ENCODE measurements at regions not wholly inside any gene's neighbourhood (a gene's known extent, or its start where the extent isn't known, plus 50 kb on each side); places are given as distances from the start of the nearest gene placed in this dataset.

DNA sequence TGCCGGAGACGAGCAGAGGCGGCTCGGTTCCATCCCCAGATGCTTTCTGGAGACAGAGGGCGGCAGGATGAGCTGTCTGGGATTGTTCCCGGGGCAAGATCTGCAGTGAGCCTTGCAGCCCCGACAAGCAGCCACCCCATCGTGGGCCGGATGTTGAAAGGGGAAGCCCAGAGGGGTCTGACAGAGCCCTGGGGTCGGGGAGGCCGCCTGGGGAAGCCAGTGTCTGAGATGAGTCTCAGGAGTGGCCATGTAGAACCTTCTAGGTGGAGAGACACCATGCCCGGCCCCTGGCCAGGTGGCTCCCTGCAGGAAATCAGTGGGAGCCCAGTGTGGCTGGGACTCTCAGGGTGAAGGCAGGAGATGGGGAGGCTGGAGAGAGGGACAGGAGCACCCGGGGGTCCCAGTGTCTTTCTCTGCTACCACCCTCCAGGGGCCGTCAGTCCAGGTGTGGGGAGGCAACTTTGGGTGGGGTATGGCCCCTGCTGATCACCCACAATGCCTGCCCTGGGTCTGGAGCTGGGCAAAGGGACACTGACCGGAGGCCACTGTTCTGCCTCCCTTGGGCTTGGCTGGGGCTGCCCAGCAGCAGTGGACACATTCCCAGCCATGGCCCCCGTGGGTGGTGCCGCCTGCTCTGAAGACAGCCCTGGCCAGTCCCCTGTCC, 128.3 kb upstream of the HS6ST1 start:
- no peak overlapping the region for H3K4me3 ChIP-seq (ENCODE audit: low read depth, low read length)
- no peaks in the 10 kb centered on the region for H3K36me3 ChIP-seq
- H3K4me1 ChIP-seq, result peaks cover 19% of the 10 kb centered on the region
- no peaks in the 10 kb centered on the region for H3K27me3 ChIP-seq
- no peak for DNase-seq
- TF ChIP-seq, protein P1, sequence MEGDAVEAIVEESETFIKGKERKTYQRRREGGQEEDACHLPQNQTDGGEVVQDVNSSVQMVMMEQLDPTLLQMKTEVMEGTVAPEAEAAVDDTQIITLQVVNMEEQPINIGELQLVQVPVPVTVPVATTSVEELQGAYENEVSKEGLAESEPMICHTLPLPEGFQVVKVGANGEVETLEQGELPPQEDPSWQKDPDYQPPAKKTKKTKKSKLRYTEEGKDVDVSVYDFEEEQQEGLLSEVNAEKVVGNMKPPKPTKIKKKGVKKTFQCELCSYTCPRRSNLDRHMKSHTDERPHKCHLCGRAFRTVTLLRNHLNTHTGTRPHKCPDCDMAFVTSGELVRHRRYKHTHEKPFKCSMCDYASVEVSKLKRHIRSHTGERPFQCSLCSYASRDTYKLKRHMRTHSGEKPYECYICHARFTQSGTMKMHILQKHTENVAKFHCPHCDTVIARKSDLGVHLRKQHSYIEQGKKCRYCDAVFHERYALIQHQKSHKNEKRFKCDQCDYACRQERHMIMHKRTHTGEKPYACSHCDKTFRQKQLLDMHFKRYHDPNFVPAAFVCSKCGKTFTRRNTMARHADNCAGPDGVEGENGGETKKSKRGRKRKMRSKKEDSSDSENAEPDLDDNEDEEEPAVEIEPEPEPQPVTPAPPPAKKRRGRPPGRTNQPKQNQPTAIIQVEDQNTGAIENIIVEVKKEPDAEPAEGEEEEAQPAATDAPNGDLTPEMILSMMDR (IDR thresholded peaks at IDR 0.05; ENCODE audit: low read depth, low read length), result no peak
- H3K9me3 ChIP-seq, result no peaks in the 10 kb centered on the region

DNA sequence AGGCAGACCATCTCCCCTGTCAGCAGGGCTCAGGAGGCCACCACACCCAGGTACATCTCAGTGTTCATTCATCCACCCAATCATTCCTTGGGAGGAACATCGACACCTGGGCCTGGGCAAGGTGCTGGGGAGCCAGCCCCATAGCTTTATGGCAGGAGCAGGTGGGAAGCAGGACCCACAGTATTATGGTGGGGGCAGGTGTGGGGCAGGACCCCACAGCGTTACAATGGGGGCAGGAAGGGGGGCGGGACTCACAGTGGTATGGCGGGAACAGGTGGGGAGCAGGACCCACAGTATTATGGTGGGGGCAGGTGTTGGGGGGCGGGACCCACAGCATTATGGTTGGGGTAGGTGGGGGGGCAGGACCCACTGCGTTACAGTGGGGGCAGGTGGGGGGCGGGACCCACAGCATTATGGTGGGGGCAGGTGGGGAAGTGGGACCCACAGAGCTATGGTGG, 128.9 kb upstream of the HS6ST1 start:
- Histone ChIP-seq H3K4me1 (peaks cover 19% of the 10 kb centered on the region), H3K36me3 (no peaks in the 10 kb centered on the region), H3K4me3 (ENCODE audit: low read depth, low read length) (no peak overlapping the region), H3K27me3 (no peaks in the 10 kb centered on the region), H3K9me3 (no peaks in the 10 kb centered on the region)
- DNase-seq, result no peak
- TF ChIP-seq, protein P1 (IDR thresholded peaks at IDR 0.05; ENCODE audit: low read depth, low read length), result no peak

DNA sequence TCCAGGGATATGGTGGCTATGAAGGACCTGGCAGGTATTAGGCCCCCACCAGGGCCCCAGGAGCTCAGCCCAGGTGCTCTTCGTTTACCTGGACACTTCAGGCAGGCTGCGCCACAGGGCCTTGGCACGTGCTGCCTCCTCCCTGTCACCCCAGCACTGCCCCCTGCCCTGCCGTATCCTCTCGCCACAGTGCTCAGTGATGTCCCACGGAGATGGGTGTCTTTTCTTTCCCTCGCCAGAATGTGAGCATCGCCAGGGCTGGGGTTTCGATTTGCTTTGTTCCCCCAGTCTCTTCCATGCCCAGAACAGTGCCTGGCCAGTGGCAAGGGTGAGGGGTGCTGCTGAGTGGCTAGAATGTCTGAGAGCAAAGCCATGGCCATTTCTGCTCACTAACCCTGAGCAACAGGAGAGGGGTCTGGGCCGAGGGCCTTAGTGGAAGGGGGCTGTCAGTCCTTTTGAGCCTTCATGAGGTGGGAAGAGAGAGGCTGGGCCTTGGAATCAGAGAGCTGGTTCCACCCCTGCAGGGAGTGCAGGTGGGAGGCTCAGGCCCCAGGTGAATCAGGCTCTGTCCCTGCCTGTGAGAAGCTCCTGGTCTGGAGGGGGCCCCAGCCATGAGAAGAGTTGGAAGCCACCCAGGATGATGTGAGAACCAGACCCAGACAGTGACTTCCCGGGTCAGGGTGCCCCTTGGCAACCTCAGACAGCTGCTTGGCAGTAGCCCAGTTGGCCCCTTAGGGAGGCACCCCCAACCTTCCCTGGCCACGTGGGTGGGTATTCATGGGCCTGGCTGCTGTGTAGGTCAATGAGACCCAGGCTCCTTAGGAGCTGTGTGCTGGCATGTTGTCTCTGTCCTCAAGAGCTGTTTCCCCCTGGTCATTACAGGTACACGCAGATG, 129.9 kb upstream of the HS6ST1 start:
- Histone ChIP-seq H3K36me3 (no peaks in the 10 kb centered on the region), H3K9me3 (no peaks in the 10 kb centered on the region), H3K4me3 (ENCODE audit: low read depth, low read length) (no peak overlapping the region), H3K27me3 (no peaks in the 10 kb centered on the region), H3K4me1 (peaks cover 19% of the 10 kb centered on the region)
- DNase-seq, result no peak
- TF ChIP-seq, protein P1 (IDR thresholded peaks at IDR 0.05; ENCODE audit: low read depth, low read length), result no peak

DNA sequence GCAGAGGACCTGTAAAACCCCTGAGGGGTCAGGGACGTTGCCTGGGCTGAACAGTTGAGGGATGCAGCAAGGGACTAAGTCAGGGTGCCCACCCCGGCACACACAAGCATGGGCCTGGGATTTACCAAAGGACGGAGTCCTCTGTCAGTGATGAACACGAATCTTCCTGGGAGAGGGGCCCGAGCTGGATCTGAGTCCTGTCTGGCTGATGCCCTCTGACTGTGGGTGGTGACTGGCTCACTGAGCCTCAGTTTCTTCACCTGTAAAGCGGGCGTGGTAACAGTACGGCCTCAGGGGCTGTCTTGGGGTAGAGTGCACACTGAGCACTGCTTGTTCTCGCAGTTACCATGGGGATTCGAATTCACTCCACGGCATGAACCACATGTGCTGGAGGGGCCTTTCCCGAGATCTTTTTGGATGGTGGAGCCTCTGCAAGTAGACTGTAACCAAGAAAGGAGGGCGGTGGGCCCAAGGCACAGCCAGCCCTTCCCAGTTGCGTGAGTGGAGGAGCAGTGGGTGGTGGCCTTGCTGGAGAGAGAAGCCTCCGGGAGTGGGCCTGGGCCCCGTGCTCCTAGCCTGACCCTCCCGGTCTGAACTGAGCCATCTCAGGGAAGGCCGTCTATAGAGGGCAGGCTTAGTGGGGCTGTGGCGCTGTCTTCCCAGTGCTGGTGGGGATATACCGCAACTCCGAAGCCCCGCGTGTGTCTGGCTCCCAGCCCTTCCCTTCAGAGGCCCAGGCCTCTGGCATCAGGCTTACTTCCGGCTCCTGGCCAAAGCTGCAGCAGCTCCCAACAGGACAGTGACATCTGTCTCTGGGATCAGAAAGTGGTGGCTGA, 130.8 kb upstream of the HS6ST1 start:
- DNase-seq, result peak; percentile 66
- TF ChIP-seq, protein P1 (IDR thresholded peaks at IDR 0.05; ENCODE audit: low read depth, low read length), result peak; percentile 3; the same call in 1 of the 2 replicates
- H3K36me3 ChIP-seq, result no peaks in the 10 kb centered on the region
- H3K27me3 ChIP-seq, result no peaks in the 10 kb centered on the region
- H3K9me3 ChIP-seq, result no peaks in the 10 kb centered on the region
- H3K4me1 ChIP-seq, result peaks cover 19% of the 10 kb centered on the region
- no peak overlapping the region for H3K4me3 ChIP-seq (ENCODE audit: low read depth, low read length)

DNA sequence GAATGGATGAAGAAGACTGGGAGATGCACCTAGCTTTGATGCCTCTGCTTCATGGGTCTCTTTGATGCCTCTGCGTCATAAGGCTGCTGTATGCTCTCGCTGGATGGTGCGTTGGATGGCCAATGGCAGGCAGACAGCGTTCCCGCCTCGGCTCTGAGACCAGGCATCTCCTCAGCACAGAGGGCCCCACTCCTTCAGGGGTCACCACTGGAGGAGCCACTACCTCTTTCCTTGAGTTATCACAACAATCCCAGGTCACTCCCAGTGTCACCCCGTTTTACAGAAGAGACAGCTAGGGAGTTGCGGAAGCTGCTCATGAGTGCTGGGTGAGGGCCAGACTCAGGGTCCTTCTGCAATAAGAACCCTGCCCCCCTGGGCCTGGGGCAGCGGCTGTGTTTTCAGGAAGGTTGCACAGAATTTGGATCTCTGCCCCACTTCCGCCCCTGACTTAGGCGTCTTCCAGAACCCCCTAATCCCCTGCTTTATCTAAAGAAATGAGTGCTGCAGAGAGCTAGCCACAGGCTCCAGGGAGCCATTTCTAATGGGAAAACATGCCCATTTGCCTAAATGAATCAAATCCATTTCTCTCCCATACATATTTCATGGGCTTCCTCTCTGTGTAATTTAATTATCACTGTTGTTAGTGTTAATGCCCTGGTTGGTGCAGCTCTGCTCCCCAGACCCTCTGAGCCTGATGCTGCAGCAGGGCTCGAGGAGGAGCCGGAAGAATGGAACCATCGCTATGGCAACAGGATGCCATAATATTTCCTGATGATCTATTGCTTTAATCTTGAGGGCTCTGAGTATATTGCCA, 131.8 kb upstream of the HS6ST1 start:
- Histone ChIP-seq H3K9me3 (no peaks in the 10 kb centered on the region), H3K4me1 (peaks cover 19% of the 10 kb centered on the region), H3K4me3 (ENCODE audit: low read depth, low read length) (no peak overlapping the region), H3K36me3 (no peaks in the 10 kb centered on the region), H3K27me3 (no peaks in the 10 kb centered on the region)
- TF ChIP-seq, protein P1 (IDR thresholded peaks at IDR 0.05; ENCODE audit: low read depth, low read length), result no peak
- peak; percentile 65 for DNase-seq
